OCI-LY7 (cell line): ENCODE measurements at regions not wholly inside any gene's neighbourhood (a gene's known extent, or its start where the extent isn't known, plus 50 kb on each side); places are given as distances from the start of the nearest gene placed in this dataset.

Source experiments
- BruUV-seq: library from RNA; stranded (reverse); fragments of 400-500 nt; replicated peaks from 2 replicates; lab custom pipeline; 2021; lab: Mats Ljungman, UMichigan
- CTCF ChIA-PET: fragments of 300-600 bp; sonication (Branson Sonifier 250); formaldehyde crosslinking; loops from one replicate; lab custom pipeline; 2022; ENCODE audit warnings: antibody characterized with exemption; ENCODE audit not compliant: unreplicated experiment; lab: Charles Lee
- POLR2A ChIA-PET: fragments of 300-600 bp; sonication (Branson Sonifier 250); formaldehyde crosslinking; loops from one replicate; lab custom pipeline; 2022; ENCODE audit warnings: antibody characterized with exemption; lab: Charles Lee
- DNase-seq: peaks from one replicate; pipeline ENCODE4 v3.0.0-alpha.2; 2015; ENCODE audit warnings: low spot score
- H2AFZ ChIP-seq: fragments of 200-600 bp; sonication (generic), shearing (Covaris generic); 2 replicates; pipeline ENCODE4 v1.6.1; 2014; ENCODE audit warnings: mild to moderate bottlenecking, antibody characterized with exemption, low read length, moderate library complexity
- H3K27ac ChIP-seq: fragments of 200-600 bp; sonication (generic); 2 replicates; pipeline ENCODE4 v1.5.1; 2014; ENCODE audit warnings: mixed run types, low read depth, mild to moderate bottlenecking, moderate library complexity, low read length, inconsistent platforms; ENCODE audit not compliant: poor library complexity, severe bottlenecking
- H3K36me3 ChIP-seq: fragments of 200-600 bp; sonication (generic); 2 replicates; pipeline ENCODE4 v1.6.1; 2014; ENCODE audit warnings: mild to moderate bottlenecking, antibody characterized with exemption, low read length, moderate library complexity, mixed read lengths; ENCODE audit not compliant: insufficient read depth
- H3K4me1 ChIP-seq: fragments of 200-600 bp; sonication (generic); 2 replicates; pipeline ENCODE4 v1.5.1; 2014; ENCODE audit warnings: mild to moderate bottlenecking, low read length; ENCODE audit not compliant: insufficient read depth, poor library complexity, severe bottlenecking
- H3K4me2 ChIP-seq: fragments of 200-600 bp; sonication (generic); 2 replicates; pipeline ENCODE4 v1.6.1; 2014; ENCODE audit warnings: mild to moderate bottlenecking, low read length
- H3K4me3 ChIP-seq: fragments of 200-600 bp; sonication (generic); 2 replicates; pipeline ENCODE4 v1.5.1; 2014; ENCODE audit warnings: mild to moderate bottlenecking, low read depth, low read length; ENCODE audit not compliant: poor library complexity, severe bottlenecking
- H3K79me2 ChIP-seq: fragments of 200-600 bp; sonication (generic); 2 replicates; pipeline ENCODE4 v1.6.1; 2016; ENCODE audit warnings: low read depth, mild to moderate bottlenecking, low read length, moderate library complexity, mixed read lengths; ENCODE audit not compliant: insufficient read depth
- H3K9me2 ChIP-seq: fragments of 200-600 bp; sonication (generic); 2 replicates; pipeline ENCODE4 v1.6.1; 2016; ENCODE audit warnings: mild to moderate bottlenecking, low read length, mixed read lengths; ENCODE audit not compliant: insufficient read depth
- H3K9me3 ChIP-seq: fragments of 200-600 bp; sonication (generic); 2 replicates; pipeline ENCODE4 v1.6.1; 2014; ENCODE audit warnings: mild to moderate bottlenecking, mixed run types, low read length, mixed read lengths
- H4K20me1 ChIP-seq: fragments of 200-600 bp; sonication (generic); 2 replicates; pipeline ENCODE4 v1.6.1; 2014; ENCODE audit warnings: mild to moderate bottlenecking, antibody characterized with exemption, low read length, moderate library complexity, mixed read lengths; ENCODE audit not compliant: insufficient read depth
- EZH2phosphoT487 ChIP-seq: fragments of 200-600 bp; sonication (generic); IDR thresholded peaks from 2 replicates; pipeline ENCODE4 v1.6.1; 2018; ENCODE audit warnings: low read depth, borderline replicate concordance, mild to moderate bottlenecking, mixed run types, antibody characterized with exemption, low read length, moderate library complexity, mixed read lengths
- intact Hi-C: fragments of 100-400 bp; cut with micrococcal nuclease; formaldehyde crosslinking; loops from one replicate; pipeline ENCODE4 v1.10.0; 2022; ENCODE audit not compliant: unreplicated experiment
- TF ChIP-seq, protein P1 (sequence below): fragments of 200-600 bp; sonication (generic); conservative IDR thresholded peaks from 2 replicates; pipeline ENCODE4 v1.5.1; 2014; ENCODE audit warnings: mild to moderate bottlenecking, antibody characterized with exemption, low read length, moderate library complexity, mixed read lengths

DNA sequence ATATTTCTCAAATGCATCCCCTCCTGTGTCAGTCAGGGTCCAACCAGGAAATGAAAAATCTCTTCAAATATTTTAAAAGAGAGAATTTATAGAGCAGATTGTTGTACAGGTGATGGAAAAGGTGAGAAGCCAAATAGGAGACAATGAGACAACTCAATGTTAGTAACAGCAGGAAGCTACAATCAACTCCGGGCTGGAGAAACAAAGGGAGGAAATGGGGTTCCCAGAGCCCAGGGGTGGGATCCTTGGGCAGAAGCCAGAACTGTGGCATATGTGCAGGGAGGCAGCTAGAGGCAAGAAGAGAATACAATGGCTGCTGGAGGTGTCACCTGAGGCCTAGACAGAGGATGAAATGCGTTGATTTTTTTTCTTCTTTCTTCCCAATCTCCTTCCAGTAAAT lies 361.8 kb upstream of the ACTBL2 start:
- H3K4me3 ChIP-seq: no peak overlapping the region
- no peak overlapping the region for H2AFZ ChIP-seq
- H4K20me1 ChIP-seq: no peaks in the 10 kb centered on the region
- TF ChIP-seq EZH2phosphoT487: no peak
- TF ChIP-seq, protein P1, sequence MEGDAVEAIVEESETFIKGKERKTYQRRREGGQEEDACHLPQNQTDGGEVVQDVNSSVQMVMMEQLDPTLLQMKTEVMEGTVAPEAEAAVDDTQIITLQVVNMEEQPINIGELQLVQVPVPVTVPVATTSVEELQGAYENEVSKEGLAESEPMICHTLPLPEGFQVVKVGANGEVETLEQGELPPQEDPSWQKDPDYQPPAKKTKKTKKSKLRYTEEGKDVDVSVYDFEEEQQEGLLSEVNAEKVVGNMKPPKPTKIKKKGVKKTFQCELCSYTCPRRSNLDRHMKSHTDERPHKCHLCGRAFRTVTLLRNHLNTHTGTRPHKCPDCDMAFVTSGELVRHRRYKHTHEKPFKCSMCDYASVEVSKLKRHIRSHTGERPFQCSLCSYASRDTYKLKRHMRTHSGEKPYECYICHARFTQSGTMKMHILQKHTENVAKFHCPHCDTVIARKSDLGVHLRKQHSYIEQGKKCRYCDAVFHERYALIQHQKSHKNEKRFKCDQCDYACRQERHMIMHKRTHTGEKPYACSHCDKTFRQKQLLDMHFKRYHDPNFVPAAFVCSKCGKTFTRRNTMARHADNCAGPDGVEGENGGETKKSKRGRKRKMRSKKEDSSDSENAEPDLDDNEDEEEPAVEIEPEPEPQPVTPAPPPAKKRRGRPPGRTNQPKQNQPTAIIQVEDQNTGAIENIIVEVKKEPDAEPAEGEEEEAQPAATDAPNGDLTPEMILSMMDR: no peak
- no peaks in the 10 kb centered on the region for H3K9me3 ChIP-seq
- intact Hi-C loops: no loop called here
- no peak overlapping the region for H3K27ac ChIP-seq
- H3K4me1 ChIP-seq: no peaks in the 10 kb centered on the region
- POLR2A ChIA-PET: no interaction called here
- no peaks in the 10 kb centered on the region for H3K9me2 ChIP-seq
- H3K79me2 ChIP-seq: no peaks in the 10 kb centered on the region
- no peaks in the 10 kb centered on the region for H3K36me3 ChIP-seq
- CTCF ChIA-PET: no interaction called here
- no peak overlapping the region for H3K4me2 ChIP-seq
- DNase-seq: no peak
- no TSS peak for BruUV-seq

DNA sequence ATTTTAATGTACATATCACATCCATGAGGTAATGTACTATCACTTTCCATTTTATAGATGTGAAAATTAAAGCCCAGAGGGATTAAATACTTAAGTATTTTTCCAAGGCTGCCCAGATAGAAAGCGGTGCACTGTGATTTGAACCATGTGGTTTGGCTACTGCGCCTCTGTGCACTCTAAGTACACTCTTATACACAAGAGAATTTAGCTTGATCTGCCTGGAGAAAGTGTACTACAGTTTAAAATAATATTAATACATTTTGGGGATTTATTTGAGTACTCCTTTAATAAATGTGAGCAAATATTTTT lies 360.4 kb upstream of the ACTBL2 start:
- no peak for TF ChIP-seq EZH2phosphoT487
- Histone ChIP-seq H3K27ac (no peak overlapping the region), H3K9me2 (no peaks in the 10 kb centered on the region), H3K79me2 (no peaks in the 10 kb centered on the region), H2AFZ (no peak overlapping the region), H3K4me3 (no peak overlapping the region), H4K20me1 (no peaks in the 10 kb centered on the region), H3K9me3 (no peaks in the 10 kb centered on the region), H3K4me1 (no peaks in the 10 kb centered on the region), H3K4me2 (no peak overlapping the region), H3K36me3 (no peaks in the 10 kb centered on the region)
- BruUV-seq: no TSS peak
- ChIA-PET CTCF (no interaction called here), POLR2A (no interaction called here)
- DNase-seq: no peak
- intact Hi-C loops: no loop called here

DNA sequence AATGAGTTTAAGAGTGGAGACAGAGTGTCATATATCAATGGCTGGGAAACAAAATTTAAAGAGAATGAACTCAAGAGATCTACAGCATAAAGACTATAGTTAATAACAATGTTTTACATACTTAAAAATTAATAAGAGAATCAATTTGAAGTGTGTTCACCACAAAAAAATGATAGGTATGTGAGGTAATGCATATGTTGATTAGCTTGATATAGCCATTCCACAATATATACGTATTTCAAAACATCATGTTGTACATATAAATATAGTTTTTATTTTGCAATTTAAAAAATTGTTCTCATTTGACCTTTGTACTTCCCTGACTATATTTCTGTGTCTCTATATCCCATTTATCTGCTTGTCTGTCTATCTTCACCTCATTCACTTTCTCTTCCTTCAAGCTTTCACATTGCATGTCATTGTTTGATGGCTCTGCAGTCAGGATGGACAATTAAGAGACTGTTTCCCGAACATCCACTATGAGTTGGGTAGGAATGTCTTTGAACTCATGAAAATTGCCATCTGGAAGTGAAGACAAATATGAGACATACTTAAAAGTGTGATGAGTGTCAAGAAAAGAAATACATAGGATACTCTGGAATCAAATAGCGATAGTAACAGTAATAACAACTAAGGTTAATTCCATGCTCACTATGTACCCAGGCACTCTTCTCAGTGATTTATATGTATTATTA lies 359.9 kb upstream of the ACTBL2 start:
- Histone ChIP-seq H3K36me3 (no peaks in the 10 kb centered on the region), H3K4me1 (no peaks in the 10 kb centered on the region), H3K27ac (no peak overlapping the region), H3K9me2 (no peaks in the 10 kb centered on the region), H3K4me2 (no peak overlapping the region), H3K9me3 (no peaks in the 10 kb centered on the region), H3K4me3 (no peak overlapping the region), H3K79me2 (no peaks in the 10 kb centered on the region), H2AFZ (no peak overlapping the region), H4K20me1 (no peaks in the 10 kb centered on the region)
- ChIA-PET CTCF (no interaction called here), POLR2A (no interaction called here)
- intact Hi-C loops: no loop called here
- TF ChIP-seq EZH2phosphoT487: no peak
- BruUV-seq: no TSS peak
- DNase-seq: no peak
